ENCODE measurements at regions not wholly inside any gene's neighbourhood (a gene's known extent, or its start where the extent isn't known, plus 50 kb on each side); places are given as distances from the start of the nearest gene placed in this dataset.

DNA sequence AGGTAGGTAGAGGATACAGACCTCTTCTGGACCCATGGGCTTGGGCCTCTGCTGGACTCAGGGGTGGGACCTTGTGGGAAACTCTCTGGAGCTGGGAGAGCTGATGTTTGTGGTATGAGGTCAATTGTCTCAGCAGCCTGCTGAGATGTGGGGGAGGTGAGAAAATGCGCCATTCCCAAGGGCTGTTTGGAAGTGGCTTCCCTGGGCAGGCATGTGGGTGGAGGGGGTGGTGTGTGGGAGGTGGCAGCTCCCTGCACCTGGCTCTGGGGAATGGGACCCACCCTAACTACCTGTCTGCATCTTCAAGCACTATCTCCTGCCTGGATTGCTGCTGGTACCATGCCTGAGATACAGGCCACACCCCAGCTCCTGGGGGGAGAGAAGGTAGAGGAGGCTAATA lies 97.4 kb upstream of the THY1 start:
- no peak for DNase-seq (ENCODE audit: low read depth)

GRCh38 chr11:119519796-119520195 lies 96.8 kb upstream of the THY1 start:
- DNase-seq (ENCODE audit: low read depth) = no peak

DNA sequence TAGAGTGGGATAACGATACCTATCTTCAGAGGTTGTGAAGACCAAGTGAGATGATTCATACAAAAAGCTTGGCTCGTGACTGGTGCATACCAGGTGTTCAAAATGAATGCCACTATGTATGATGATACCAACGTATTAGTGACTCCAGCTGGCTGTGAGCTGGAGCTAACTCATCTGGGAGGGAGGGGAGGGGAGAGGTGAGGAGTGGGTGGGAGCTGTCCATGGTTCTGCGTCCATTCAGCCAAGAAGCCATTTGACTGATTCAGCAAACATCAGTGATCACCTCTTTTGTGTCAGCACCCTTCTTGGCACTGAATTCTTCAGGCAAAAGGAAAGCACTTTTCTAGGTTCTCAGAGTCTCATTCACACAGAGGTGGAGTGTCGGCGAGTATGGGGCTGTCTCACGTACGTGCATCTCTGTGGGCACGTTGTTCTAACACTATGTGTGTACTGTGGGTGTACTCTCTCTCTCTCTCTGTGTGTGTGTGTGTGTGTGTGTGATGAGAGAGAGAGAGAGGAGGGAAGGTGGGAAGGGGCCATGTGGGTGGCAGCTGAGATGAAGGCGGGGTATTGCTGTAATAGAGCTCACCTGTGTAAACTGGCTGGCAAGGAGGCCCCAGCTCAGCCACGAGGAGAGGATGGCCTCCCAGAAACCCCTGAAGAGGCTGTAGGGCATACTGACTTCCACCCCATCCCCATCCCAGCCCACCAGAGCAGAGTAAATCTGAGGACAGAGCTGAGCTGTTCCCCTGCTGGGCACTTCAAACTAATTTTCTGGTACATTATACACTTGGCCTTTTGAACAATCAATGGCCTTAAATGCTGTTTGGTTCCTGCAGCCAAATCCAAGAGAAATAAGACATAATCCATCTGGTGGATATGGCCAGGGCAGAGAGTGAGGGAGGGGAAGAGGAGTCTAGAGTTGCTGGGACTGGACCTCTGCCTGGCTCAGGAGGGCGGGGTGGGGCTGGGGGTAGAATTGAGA lies 96.1 kb upstream of the THY1 start:
- no peak for DNase-seq (ENCODE audit: low read depth)

DNA sequence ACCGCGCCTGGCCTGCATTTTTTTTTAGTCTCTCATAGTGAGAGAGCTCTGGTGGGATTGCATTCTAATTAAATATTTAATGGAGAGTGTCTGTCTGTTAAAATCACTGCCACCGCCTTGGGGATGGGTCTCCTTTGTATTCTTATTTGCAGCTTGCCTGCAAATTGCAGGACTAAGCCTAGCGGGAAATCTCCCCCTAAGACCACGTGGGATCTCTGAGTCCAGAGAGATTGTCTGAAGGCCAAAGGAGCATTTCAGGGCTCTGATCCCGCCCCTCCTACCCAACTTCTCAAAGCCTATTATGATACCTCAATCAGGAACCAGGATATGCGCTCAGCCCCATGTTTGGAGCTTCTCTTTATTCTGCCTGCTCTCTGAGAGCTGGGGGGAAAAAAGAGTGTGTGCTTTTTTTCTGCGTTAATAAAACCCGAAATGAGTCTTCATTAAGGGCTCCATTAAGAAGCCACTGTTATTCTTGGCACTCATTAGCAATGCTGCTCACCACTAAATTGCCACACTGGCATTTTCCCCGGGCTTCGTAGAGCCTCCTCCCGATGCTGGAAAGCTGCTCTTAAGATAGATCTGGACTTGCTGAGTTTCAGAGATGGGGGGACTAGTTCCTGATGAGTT lies 92.9 kb upstream of the THY1 start:
- DNase-seq (ENCODE audit: low read depth) = no peak

GRCh38 chr11:119513806-119514170 lies 90.8 kb upstream of the THY1 start:
- no peak for DNase-seq (ENCODE audit: low read depth)

GRCh38 chr11:119513131-119513805 lies 90.3 kb upstream of the THY1 start:
- DNase-seq (ENCODE audit: low read depth) = no peak

GRCh38 chr11:119512369-119512768 lies 89.4 kb upstream of the THY1 start:
- no peak for DNase-seq (ENCODE audit: low read depth)

DNA sequence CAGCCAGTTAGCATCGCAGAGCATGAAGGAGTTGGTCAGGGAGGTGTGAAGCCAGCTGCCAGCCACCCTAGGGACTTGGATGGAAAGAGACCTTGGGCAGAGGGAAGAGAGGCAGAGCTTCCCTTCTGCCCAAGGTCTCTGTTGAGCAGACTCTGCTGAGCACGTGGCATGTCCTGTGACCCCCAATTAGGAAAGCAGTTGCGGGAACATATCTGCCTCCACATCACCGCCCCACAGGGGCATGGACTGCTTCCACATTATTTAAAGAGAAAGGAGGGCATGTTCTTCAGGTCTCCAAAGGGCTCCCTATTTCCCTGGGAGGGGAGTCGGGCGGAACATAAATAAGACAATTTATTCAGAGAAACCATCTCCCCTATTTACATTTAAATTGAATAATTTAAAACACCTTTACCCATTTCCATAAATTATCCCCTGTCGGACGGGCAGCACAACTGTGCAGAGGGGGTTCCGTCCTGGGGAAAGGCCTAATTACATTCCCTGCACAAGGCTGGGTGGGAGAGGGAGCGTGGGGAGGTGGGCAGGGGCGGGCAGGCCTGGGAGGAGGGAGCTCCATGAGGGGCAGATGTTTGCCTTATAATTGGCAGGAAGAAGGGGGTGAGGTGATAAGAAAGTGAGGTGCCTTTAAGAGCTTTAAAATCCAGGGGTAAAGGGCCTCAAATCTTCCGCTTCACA lies 88.8 kb upstream of the THY1 start:
- DNase-seq (ENCODE audit: low read depth) = no peak

DNA sequence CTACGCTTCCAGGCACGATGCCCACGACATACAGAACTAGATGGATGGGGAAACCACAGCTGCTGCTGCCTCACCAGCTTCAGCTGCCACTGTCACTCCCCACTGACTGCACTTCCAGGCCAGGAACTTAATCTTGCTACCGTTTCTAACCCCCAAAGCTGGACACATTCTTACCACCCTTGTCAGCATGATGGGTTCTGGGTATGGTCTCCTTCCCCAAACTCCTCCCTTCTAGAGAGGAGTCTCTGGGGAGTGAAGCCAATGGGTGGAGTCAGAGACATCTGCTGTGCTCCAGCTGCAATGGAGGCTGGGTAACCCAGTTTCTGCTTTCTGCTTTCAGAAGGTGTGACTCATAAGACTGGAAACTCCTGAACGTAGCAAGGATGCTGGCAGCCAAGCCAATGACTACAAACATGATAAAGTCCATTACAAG lies 87.0 kb upstream of the THY1 start:
- DNase-seq (ENCODE audit: low read depth) = no peak

DNA sequence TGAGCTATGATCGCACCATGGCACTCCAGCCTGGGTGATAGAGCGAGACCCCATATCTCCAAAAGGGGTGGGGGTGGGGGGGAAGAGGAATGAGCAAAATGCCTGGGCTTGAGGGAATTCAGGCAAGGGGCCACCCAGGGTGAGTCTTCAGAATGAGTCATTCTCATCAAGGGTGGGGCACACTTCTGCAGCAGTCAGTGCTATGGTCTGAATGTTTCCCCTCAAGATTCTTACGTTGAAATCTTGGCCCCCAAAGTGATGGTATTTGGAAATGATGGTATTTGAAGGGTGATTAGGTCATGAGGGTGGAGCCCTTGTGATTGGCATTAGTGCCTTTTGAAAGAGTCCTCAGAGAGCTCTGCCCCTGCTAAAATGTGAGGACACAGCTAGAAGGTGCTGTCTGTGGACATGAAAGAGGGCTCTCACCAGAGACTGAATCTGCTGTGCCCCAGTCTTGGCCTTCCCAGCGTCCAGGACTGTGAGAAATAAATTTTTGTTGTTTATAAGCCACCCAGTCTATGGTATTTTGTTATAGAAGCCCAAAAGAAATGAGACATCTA lies 86.4 kb upstream of the THY1 start:
- no peak for DNase-seq (ENCODE audit: low read depth)

DNA sequence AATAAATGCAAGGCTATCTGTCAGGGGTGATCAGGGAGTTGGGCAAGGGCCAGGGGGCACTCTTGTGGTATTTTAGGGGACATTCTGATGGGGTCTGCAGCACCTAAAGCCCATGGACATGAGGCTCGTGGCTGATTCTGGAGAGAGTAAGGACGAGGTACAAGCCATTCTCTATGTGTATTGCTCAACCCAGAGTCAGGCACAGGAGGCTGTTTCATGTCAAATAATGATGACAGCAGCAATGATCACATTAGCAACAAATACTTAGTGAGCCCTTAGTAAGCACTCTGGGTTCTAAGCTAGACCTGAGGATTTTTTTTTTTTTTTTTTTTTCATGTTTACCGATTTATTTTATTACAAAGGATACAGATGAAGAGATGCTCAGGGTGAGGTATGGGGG lies 83.5 kb upstream of the THY1 start:
- no peak for DNase-seq (ENCODE audit: low read depth)

- DNase-seq (ENCODE audit: low read depth) = no peak
Observed at GRCh38 chr11:119505861-119506260, 82.9 kb upstream of the THY1 start.

- DNase-seq (ENCODE audit: low read depth) = no peak
Observed at GRCh38 chr11:119505071-119505470, 82.1 kb upstream of the THY1 start.

DNA sequence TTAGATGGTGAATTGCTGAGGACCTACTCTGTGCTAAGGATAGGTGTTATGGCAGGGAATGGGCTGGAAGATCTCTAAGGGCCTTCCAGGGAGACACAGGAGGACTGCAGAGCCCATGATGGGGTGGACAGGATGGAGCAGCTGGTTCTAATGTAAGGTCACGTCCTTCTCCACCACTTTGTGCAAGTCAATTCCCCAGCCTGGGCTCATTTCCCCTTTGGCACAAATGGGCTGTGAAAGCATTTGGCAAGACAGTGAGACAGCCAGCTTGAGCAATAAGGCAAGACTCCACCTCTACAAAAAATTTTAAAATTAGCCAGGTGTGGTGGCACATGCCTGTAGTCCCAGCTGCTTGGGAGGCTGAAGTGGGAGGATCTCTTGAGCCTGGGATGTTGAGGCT lies 81.4 kb upstream of the THY1 start:
- DNase-seq (ENCODE audit: low read depth) = no peak

GRCh38 chr11:119501777-119502405 lies 78.9 kb upstream of the THY1 start:
- no peak for DNase-seq (ENCODE audit: low read depth)

- DNase-seq (ENCODE audit: low read depth) = no peak
Observed at GRCh38 chr11:119497717-119498116, 74.7 kb upstream of the THY1 start.

GRCh38 chr11:119496997-119497396 lies 74.0 kb upstream of the THY1 start:
- DNase-seq (ENCODE audit: low read depth) = no peak

GRCh38 chr11:119496469-119496868 lies 73.5 kb upstream of the THY1 start:
- no peak for DNase-seq (ENCODE audit: low read depth)

- DNase-seq (ENCODE audit: low read depth) = no peak
Observed at GRCh38 chr11:119493712-119494111, 70.7 kb upstream of the THY1 start.

GRCh38 chr11:119491753-119492510 lies 69.0 kb upstream of the THY1 start:
- no peak for DNase-seq (ENCODE audit: low read depth)

All from activated T-cell treated with anti-CD3 and anti-CD28 coated beads for 24 hours (primary cell).